ENCODE measurements at regions not wholly inside any gene's neighbourhood (a gene's known extent, or its start where the extent isn't known, plus 50 kb on each side); places are given as distances from the start of the nearest gene placed in this dataset.

GRCh38 chr18:67068608-67069007, 447.9 kb downstream of the DSEL start:
- Mint-ChIP-seq H3K9me3 (ENCODE audit: low read depth) (no peaks in the 10 kb centered on the region), H3K36me3 (ENCODE audit: low read depth) (no peaks in the 10 kb centered on the region), H3K4me1 (ENCODE audit: low read depth) (no peaks in the 10 kb centered on the region), H3K4me3 (ENCODE audit: unreplicated experiment) (no peak overlapping the region), H3K27ac (ENCODE audit: unreplicated experiment) (no peak overlapping the region), H3K27me3 (ENCODE audit: low read depth) (no peaks in the 10 kb centered on the region)
- no peak for TF ChIP-seq CTCF (IDR thresholded peaks at IDR 0.05)
- no peak for DNase-seq (ENCODE audit: low spot score)

- Mint-ChIP-seq H3K27ac (ENCODE audit: unreplicated experiment) (no peak overlapping the region), H3K4me3 (ENCODE audit: unreplicated experiment) (no peak overlapping the region), H3K9me3 (ENCODE audit: low read depth) (no peaks in the 10 kb centered on the region), H3K36me3 (ENCODE audit: low read depth) (no peaks in the 10 kb centered on the region), H3K27me3 (ENCODE audit: low read depth) (peaks cover 5% of the 10 kb centered on the region), H3K4me1 (ENCODE audit: low read depth) (no peaks in the 10 kb centered on the region)
- no peak for TF ChIP-seq CTCF (IDR thresholded peaks at IDR 0.05)
- DNase-seq (ENCODE audit: low spot score), result no peak
These were observed 443.4 kb upstream of the CDH19 start for GRCh38 chr18:67047334-67047733.

GRCh38 chr18:67043276-67043675, 439.4 kb upstream of the CDH19 start:
- H3K4me3 Mint-ChIP-seq (ENCODE audit: unreplicated experiment), result no peak overlapping the region
- H3K9me3 Mint-ChIP-seq (ENCODE audit: low read depth), result no peaks in the 10 kb centered on the region
- no peak for TF ChIP-seq CTCF (IDR thresholded peaks at IDR 0.05)
- H3K27ac Mint-ChIP-seq (ENCODE audit: unreplicated experiment), result no peak overlapping the region
- H3K27me3 Mint-ChIP-seq (ENCODE audit: low read depth), result peaks cover 11% of the 10 kb centered on the region
- no peak for DNase-seq (ENCODE audit: low spot score)
- no peaks in the 10 kb centered on the region for H3K36me3 Mint-ChIP-seq (ENCODE audit: low read depth)
- no peaks in the 10 kb centered on the region for H3K4me1 Mint-ChIP-seq (ENCODE audit: low read depth)

GRCh38 chr18:67041334-67041733, 437.4 kb upstream of the CDH19 start:
- no peaks in the 10 kb centered on the region for H3K9me3 Mint-ChIP-seq (ENCODE audit: low read depth)
- TF ChIP-seq CTCF (IDR thresholded peaks at IDR 0.05), result no peak
- no peaks in the 10 kb centered on the region for H3K36me3 Mint-ChIP-seq (ENCODE audit: low read depth)
- H3K4me3 Mint-ChIP-seq (ENCODE audit: unreplicated experiment), result no peak overlapping the region
- no peak for DNase-seq (ENCODE audit: low spot score)
- H3K27ac Mint-ChIP-seq (ENCODE audit: unreplicated experiment), result no peak overlapping the region
- H3K27me3 Mint-ChIP-seq (ENCODE audit: low read depth), result peaks cover 15% of the 10 kb centered on the region
- no peaks in the 10 kb centered on the region for H3K4me1 Mint-ChIP-seq (ENCODE audit: low read depth)

- H3K4me3 Mint-ChIP-seq (ENCODE audit: unreplicated experiment), result no peak overlapping the region
These were observed 431.1 kb upstream of the CDH19 start for GRCh38 chr18:67035026-67035425.

More at GRCh38 chr18:67035026-67035425, 431.1 kb upstream of the CDH19 start:
- Mint-ChIP-seq H3K27ac (ENCODE audit: unreplicated experiment) (no peak overlapping the region), H3K27me3 (ENCODE audit: low read depth) (peaks cover 8% of the 10 kb centered on the region), H3K4me1 (ENCODE audit: low read depth) (no peaks in the 10 kb centered on the region), H3K36me3 (ENCODE audit: low read depth) (no peaks in the 10 kb centered on the region), H3K9me3 (ENCODE audit: low read depth) (no peaks in the 10 kb centered on the region)
- no peak for DNase-seq (ENCODE audit: low spot score)
- TF ChIP-seq CTCF (IDR thresholded peaks at IDR 0.05), result no peak

All from chondrocyte (in vitro differentiated cells).